Gastroesophageal sphincter (tissue), 3 donors: ENCODE measurements at regions not wholly inside any gene's neighbourhood (a gene's known extent, or its start where the extent isn't known, plus 50 kb on each side); places are given as distances from the start of the nearest gene placed in this dataset.

ENCODE experiments used
- POLR2A ChIP-seq, 2 donors: fragments of 450-650 bp; IDR thresholded peaks; one replicate each; pipeline ENCODE4 v1.6.1; 2017; ENCODE audit warnings: antibody characterized with exemption in 2 of 2, mild to moderate bottlenecking in 2 of 2, moderate library complexity in 1 of 2
- POLR2AphosphoS5 ChIP-seq: sonication (generic); formaldehyde crosslinking; IDR thresholded peaks from one replicate; pipeline ENCODE4 v1.6.1; 2017; ENCODE audit warnings: antibody characterized with exemption
- TF ChIP-seq, protein P1 (sequence below), 4 experiments: fragments of 200-600 bp in 2 of 4; fragments of 450-650 bp in 2 of 4; sonication (generic) in 1 of 4; IDR thresholded peaks; one replicate each; pipeline ENCODE4 v1.5.1; 2017 to 2019; ENCODE audit warnings: antibody characterized with exemption in 4 of 4, mild to moderate bottlenecking in 2 of 4, moderate library complexity in 2 of 4

DNA sequence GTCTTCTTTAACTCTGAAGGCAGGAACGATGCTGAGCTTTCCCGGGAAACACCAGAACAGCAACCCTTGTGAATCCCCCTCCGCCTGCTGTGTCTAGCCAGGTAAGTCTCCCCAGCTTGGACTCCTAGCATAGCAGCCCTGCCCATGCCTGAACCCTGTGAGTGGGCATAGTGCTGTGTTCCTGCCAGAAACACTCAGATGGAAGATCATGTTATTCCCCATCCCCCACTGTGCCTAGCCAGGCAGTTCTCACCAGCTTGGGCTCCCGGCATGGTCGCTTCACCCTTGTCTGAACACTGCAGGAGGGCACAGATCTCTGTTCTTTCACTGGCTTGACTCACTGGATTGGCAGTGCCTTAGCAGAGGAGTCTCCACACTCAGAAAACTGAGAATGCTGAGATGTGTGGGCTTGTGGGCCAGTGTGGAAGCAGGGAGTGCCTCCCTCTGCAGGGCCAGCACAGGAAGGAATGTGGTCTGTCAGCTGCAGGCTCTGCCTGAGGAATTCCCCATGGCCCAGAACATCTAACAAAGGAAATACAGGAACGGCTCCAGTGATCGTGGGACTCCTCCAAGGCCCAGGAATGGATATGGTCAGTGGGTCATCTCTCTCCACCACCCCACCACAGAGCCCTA lies 440.1 kb upstream of the ADGRB3 start:
- TF ChIP-seq, protein P1, sequence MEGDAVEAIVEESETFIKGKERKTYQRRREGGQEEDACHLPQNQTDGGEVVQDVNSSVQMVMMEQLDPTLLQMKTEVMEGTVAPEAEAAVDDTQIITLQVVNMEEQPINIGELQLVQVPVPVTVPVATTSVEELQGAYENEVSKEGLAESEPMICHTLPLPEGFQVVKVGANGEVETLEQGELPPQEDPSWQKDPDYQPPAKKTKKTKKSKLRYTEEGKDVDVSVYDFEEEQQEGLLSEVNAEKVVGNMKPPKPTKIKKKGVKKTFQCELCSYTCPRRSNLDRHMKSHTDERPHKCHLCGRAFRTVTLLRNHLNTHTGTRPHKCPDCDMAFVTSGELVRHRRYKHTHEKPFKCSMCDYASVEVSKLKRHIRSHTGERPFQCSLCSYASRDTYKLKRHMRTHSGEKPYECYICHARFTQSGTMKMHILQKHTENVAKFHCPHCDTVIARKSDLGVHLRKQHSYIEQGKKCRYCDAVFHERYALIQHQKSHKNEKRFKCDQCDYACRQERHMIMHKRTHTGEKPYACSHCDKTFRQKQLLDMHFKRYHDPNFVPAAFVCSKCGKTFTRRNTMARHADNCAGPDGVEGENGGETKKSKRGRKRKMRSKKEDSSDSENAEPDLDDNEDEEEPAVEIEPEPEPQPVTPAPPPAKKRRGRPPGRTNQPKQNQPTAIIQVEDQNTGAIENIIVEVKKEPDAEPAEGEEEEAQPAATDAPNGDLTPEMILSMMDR (IDR thresholded peaks at IDR 0.05), result no peak
- TF ChIP-seq POLR2AphosphoS5 (no peak), POLR2A (IDR thresholded peaks at IDR 0.05) (no peak)
